Activated naive CD4-positive, alpha-beta T cell treated with anti-CD3 and anti-CD28 coated beads, Interleukin-2, amount 50 U/mL, for 24 hours (primary cell): ENCODE measurements at regions not wholly inside any gene's neighbourhood (a gene's known extent, or its start where the extent isn't known, plus 50 kb on each side); places are given as distances from the start of the nearest gene placed in this dataset.
"Not testable (repeated sequence)": the region's sequence is repeated elsewhere in the genome, so short reads cannot be mapped to it uniquely, and the experiment has no call there.

Experiments
- H3K27ac Mint-ChIP-seq: one replicate; pipeline ENCODE4 v1.8.0; 2021; ENCODE audit warnings: mild to moderate bottlenecking, mixed read lengths
- H3K27me3 Mint-ChIP-seq: one replicate; pipeline ENCODE4 v1.8.0; 2021; ENCODE audit warnings: mixed read lengths
- H3K36me3 Mint-ChIP-seq: one replicate; pipeline ENCODE4 v1.8.0; 2021; ENCODE audit warnings: mixed read lengths
- H3K4me1 Mint-ChIP-seq: one replicate; pipeline ENCODE4 v1.8.0; 2021; ENCODE audit warnings: mixed read lengths
- H3K4me3 Mint-ChIP-seq: one replicate; pipeline ENCODE4 v1.8.0; 2021; ENCODE audit warnings: mild to moderate bottlenecking, mixed read lengths
- H3K9me3 Mint-ChIP-seq: one replicate; pipeline ENCODE4 v1.8.0; 2021; ENCODE audit warnings: mixed read lengths

DNA sequence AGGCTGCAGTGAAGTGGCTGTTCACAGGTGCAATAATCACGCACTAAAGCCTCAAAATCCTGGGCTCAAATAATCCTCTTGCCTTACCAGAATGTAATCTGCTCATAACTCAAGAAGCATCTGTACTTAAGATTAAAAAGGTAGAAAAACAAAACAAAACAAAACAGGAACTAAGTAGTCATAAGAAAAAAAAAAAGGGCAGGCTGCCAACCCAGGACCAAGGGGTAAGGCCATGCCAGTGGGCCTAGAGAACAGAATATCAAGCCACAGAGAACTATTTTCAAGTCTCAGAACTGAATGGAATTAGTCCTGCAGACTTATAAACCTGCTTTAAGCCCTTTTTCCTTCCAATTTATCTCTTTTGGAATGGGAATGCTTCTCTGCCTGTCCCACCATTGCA is 64.8 kb upstream of the TBC1D3K start:
- Mint-ChIP-seq H3K36me3 (peaks cover 5% of the 10 kb centered on the region), H3K4me3 (no peak overlapping the region), H3K27me3 (peaks cover 2% of the 10 kb centered on the region), H3K4me1 (no peaks in the 10 kb centered on the region), H3K9me3 (peaks cover 5% of the 10 kb centered on the region), H3K27ac (no peak overlapping the region)

DNA sequence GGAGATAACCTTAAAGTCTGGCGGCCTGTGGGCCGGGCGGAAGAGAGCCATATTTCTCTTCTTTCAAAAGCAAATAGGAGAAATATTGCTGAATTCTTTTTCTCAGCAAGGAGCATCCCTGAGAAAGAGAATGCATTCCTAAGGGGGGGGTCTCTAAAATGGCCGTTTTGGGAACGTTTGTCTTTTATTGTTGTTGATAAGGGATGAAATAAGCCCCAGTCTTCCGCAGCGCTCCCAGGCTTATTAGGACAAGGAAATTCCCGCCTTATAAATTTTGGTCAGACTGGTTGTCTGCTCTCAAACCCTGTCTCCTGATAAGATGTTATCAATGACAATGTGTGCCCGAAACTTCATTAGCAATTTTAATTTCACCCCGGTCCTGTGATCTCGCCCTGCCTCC is 65.8 kb upstream of the TBC1D3K start:
- not testable (repeated sequence) for H3K27me3 Mint-ChIP-seq, H3K36me3 Mint-ChIP-seq, H3K4me1 Mint-ChIP-seq, H3K27ac Mint-ChIP-seq, H3K9me3 Mint-ChIP-seq, H3K4me3 Mint-ChIP-seq

DNA sequence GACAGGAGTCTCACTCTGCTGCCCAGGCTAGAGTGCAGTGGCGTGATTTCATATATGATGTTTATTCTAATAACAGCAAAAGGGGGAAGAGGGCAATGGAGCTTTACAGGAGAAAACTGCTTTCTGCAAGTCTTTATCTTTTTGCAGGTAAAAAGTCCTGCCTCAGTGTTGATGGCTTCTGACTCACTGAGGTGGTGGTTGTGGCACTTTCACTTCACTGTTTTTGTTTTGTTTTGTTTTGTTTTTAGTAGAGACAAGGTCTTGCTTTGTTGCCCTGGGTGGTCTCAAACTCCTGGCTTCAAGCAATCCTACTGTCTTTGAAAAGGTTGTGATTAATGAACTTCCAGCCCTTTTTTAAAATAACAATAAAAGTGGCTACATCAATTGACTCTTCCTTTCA is 68.0 kb upstream of the TBC1D3K start:
- Mint-ChIP-seq H3K9me3 (peaks cover 5% of the 10 kb centered on the region), H3K4me1 (peaks cover 4% of the 10 kb centered on the region), H3K27me3 (peaks cover 2% of the 10 kb centered on the region), H3K36me3 (peaks cover 5% of the 10 kb centered on the region), H3K27ac (no peak overlapping the region), H3K4me3 (no peak overlapping the region)

DNA sequence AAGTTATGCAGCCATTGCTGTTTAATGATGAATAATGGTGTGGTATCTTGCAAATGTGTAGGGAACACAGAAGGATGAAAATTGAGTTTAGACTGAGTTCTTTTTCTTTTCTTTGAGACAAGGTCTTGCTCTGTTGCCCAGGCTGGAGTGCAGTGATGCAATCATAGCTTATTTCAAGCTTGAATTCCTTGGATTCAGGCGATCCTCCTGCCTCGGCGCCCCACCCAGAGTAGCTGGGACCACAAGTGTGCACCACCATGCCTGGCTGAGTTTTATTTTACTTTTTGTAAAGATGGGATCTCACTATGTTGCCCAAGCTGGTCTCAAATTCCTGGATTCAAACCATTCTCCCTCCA is 74.6 kb upstream of the TBC1D3K start:
- H3K27me3 Mint-ChIP-seq, result no peaks in the 10 kb centered on the region
- H3K4me1 Mint-ChIP-seq, result peaks cover 11% of the 10 kb centered on the region
- no peaks in the 10 kb centered on the region for H3K36me3 Mint-ChIP-seq
- H3K4me3 Mint-ChIP-seq, result no peak overlapping the region
- H3K9me3 Mint-ChIP-seq, result no peaks in the 10 kb centered on the region
- no peak overlapping the region for H3K27ac Mint-ChIP-seq

DNA sequence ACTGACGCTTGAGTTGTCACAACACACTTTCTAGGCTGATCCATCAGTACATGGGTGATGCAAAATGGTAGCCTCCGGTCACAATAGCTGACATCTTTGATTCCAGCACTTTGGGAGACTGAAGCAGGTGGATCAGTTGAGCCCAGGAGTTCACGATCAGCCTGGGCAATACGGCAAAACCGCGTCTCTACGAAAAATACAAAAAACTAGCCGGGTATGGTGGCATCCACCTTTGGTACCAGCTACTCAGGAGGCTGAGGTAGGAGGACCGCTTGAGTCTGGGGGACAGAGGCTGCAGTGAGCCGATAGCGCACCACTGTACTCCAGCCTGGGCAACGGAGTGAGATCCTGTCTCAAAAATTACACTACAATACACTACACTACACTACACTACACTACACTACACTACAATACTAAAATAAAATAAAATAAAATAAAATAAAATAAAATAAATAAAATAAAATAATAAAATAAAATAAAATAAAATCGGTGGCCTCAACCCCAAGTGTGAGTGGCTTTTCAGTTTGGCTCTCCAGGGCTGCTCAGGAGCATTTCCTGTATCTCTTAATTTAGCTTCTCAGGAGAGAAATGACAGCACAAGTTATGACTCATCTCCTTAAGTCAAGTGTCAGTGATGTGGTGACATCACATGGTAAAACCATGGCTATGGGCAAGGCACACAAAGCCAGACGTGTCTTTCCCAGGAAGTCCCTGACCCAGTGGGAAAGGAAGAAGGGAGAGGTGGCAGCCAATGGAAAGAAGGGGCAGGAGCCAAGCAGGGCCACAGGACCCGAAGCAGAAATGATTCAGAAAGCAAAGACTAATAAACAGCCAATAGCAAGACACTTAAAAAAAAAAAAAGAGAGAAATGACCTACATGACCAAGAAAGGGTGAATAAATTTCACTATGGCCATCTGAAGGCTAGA is 75.3 kb upstream of the TBC1D3K start:
- no peaks in the 10 kb centered on the region for H3K9me3 Mint-ChIP-seq

DNA sequence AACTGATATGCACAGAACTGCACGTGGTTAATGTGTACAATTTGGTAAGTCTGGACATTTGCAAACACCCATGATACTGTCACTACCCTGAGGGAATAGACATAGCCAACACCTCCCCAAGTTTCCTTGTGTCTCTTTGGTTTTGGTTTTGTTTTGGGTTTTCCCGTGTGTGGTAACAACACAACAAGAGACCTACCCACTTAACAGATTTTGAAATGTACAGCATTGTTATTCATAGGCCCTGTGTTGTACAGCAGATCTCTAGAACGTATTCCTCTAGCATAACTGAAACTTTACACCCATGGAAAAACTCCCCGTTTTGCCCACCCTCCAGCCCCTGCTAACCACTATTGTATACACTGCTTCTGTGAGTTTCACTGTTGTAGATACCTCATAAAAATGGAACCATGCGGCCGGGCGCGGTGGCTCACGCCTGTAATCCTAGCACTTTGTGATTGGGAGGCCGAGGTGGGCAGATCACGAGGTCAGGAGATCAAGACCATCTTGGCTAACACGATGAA is 76.3 kb upstream of the TBC1D3K start:
- no peak overlapping the region for H3K4me3 Mint-ChIP-seq
- peaks cover 7% of the 10 kb centered on the region for H3K4me1 Mint-ChIP-seq
- H3K9me3 Mint-ChIP-seq, result no peaks in the 10 kb centered on the region
- H3K27ac Mint-ChIP-seq, result no peak overlapping the region
- H3K27me3 Mint-ChIP-seq, result no peaks in the 10 kb centered on the region
- no peaks in the 10 kb centered on the region for H3K36me3 Mint-ChIP-seq

More for the DNA sequence above, 75.3 kb upstream of the TBC1D3K start:
- Mint-ChIP-seq H3K36me3 (no peaks in the 10 kb centered on the region), H3K27me3 (no peaks in the 10 kb centered on the region), H3K4me3 (no peak overlapping the region), H3K4me1 (peaks cover 8% of the 10 kb centered on the region), H3K27ac (peak overlapping the region; percentile 4)

DNA sequence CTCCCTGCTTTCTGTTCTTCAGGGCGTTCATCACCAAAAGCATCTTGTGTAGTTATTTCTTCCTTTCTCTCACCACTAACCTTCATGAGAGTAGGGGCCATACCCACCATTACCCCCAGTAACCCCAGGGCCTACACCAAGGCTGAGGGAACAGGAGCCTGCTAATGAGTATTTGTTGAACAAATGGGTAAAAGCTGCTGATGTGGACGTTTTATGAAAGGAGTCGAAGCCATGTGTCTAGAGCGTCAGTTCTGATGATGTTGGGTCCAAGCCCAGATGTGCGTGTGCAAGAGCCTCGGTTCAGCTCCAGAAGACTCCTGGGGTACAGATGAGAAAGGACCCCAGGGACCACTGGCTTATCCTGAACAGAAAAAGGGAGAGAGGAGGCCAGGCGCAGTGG is 77.1 kb upstream of the TBC1D3K start:
- no peaks in the 10 kb centered on the region for H3K36me3 Mint-ChIP-seq
- no peak overlapping the region for H3K27ac Mint-ChIP-seq
- H3K27me3 Mint-ChIP-seq, result no peaks in the 10 kb centered on the region
- no peak overlapping the region for H3K4me3 Mint-ChIP-seq
- H3K9me3 Mint-ChIP-seq, result no peaks in the 10 kb centered on the region
- peaks cover 7% of the 10 kb centered on the region for H3K4me1 Mint-ChIP-seq

DNA sequence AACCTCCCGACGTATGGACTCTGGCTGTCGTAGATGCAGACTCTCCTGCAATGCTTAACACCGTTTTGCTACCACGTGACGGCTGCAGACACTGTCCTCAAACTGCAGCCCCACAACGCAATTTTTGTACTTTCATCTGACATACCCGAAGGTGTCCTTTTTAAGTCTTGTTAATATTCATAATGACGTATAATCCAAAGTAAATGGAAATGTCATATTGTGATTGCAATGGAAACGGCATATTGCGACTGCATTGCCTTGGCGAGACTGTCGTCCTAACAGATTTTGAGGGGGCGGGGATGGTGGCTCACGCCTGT is 79.3 kb upstream of the TBC1D3K start:
- H3K27ac Mint-ChIP-seq, result no peak overlapping the region
- no peaks in the 10 kb centered on the region for H3K9me3 Mint-ChIP-seq
- H3K36me3 Mint-ChIP-seq, result no peaks in the 10 kb centered on the region
- H3K27me3 Mint-ChIP-seq, result no peaks in the 10 kb centered on the region
- peak overlapping the region; percentile 66 for H3K4me3 Mint-ChIP-seq
- H3K4me1 Mint-ChIP-seq, result peaks cover 7% of the 10 kb centered on the region

DNA sequence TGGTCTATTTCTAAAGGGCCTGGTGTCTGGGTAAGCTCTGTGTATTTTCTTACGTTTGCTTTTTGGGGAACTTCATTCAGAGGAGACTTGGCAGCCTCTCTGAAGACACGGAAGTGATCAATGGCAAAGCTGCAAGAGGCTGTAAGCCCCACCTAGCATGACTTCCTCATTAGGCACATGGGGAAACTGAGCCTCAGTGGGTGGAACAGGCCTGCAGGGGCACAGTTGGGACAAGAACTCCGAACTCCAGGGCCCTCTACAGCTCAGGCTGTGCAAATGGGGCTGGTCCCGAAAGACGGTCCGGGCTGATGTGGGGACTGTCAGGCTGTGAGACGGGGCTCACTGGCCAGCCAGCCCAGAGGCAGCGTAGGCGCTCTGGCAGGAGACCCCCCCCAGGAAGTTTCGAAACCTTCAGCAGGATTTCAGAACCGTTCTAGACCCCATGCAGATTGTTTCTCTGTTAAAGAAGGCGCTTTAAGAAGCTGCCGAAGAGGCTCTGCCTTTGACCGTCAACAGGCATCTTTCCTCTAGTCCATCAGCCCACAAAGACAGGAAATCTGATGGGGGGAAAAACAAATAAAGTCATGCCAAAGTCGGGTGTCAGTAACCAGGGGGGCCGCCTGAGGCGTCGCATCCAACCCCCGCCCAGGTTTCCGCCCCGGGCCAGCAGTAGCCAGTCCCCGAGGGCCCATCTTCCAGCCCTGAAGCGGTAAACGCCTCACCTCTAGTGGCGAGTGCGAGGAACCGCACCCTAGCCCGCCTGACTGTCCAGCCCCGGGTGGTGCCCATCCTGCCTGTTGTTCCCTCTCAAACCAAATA is 79.8 kb upstream of the TBC1D3K start:
- H3K27me3 Mint-ChIP-seq, result no peaks in the 10 kb centered on the region
- no peaks in the 10 kb centered on the region for H3K9me3 Mint-ChIP-seq
- no peak overlapping the region for H3K27ac Mint-ChIP-seq
- H3K4me3 Mint-ChIP-seq, result peak overlapping the region; percentile 66
- no peaks in the 10 kb centered on the region for H3K36me3 Mint-ChIP-seq
- peaks cover 7% of the 10 kb centered on the region for H3K4me1 Mint-ChIP-seq

DNA sequence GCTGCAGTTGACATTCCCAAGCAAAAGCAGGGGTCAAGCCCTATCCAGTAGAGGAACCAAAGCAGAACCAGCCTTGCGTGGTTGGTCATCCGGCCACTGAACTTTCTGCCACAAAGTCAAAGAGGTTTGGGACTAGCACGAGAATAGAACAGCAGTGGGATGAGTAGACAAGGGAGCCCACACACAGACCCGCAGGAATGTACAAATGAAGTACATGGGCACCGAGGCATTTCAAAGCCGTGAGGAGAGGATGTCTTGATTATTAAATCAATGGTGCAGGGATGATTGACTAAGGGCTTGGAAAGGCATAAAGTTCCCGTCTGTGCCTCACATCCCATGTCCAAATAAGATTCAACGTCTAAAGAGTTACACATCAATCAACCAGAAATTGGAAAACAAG is 81.8 kb upstream of the TBC1D3K start:
- no peaks in the 10 kb centered on the region for H3K9me3 Mint-ChIP-seq
- H3K4me1 Mint-ChIP-seq, result peaks cover 4% of the 10 kb centered on the region
- no peaks in the 10 kb centered on the region for H3K27me3 Mint-ChIP-seq
- H3K36me3 Mint-ChIP-seq, result no peaks in the 10 kb centered on the region
- no peak overlapping the region for H3K27ac Mint-ChIP-seq
- H3K4me3 Mint-ChIP-seq, result no peak overlapping the region

DNA sequence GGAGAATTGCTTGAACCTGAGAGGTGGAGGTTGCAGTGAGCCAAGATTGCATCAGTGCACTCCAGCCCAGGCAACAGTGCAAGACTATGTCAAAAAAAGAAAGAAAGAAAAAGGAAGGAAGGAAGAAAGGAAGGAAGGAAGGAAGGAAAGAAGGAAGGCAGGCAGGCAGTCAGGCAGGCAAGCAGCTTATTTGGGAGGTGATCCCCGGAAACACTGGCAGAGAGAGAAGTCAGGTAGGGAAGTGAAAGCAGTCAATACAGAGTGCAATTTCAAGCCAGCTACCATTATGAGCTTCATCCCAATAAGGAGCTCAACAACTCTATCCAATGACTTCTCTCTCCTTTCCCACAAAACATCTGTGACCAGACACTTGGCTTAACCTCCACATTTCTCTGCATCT is 83.0 kb upstream of the TBC1D3K start:
- Mint-ChIP-seq H3K9me3 (no peaks in the 10 kb centered on the region), H3K4me1 (peaks cover 4% of the 10 kb centered on the region), H3K36me3 (no peaks in the 10 kb centered on the region), H3K27ac (no peak overlapping the region), H3K27me3 (no peaks in the 10 kb centered on the region), H3K4me3 (no peak overlapping the region)

DNA sequence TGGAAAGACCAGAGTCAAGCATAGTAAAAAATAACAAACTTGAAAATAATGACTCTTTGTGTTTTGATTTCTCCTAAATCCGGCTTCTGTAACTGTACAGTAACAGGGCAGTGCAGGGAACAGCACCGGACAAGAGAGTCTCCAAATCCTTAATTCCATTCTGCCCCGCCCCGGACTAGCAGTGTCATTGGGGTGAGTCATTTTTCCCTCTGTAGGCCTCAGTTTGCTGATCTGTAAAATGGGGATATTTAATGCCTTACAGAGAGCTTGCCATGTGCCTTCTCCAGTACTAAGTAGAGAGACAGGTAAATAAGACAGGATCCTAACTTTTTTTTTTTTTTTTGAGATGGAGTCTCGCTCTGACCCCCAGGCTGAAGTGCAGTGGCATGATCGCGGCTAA is 83.6 kb upstream of the TBC1D3K start:
- Mint-ChIP-seq H3K27me3 (no peaks in the 10 kb centered on the region), H3K36me3 (no peaks in the 10 kb centered on the region), H3K4me3 (no peak overlapping the region), H3K9me3 (no peaks in the 10 kb centered on the region), H3K27ac (no peak overlapping the region), H3K4me1 (peaks cover 4% of the 10 kb centered on the region)

DNA sequence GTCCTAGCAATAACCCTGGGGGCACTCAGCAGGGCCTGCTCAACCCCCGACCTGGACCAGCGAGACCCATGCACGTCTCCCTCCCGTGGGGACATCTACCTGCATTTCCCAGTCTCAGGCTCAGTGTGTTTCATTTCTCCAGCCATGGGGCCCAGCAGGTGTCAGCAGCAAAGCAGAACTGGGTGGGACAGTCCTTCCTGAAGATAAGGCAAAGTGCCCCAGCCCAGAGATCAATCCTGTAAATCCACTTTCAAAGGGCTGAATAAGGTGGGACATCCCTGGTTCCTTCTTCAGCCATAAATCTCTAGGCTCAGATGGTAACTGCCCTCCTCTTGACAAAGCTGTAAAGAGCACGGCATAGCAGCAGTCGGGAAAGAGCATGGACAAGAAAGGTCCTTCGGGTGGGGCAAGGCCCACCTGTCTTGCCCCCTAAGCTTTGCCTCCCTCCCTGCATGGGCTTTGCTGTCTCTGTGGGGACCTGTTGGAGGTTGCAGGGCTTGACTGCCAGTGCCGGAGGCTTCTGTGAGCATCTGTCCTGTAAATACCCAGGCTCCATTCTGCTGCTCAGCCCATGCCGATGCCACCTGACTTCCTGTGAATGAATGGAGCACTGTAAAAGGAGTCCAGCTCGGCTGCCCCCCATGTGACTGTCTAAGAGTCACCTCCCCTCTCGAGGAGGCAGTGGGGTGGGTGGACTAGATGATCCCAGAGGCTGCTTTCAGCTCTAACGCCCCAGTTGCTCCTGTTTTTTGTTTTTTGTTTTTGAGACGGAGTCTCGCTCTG is 84.8 kb upstream of the TBC1D3K start:
- H3K36me3 Mint-ChIP-seq, result no peaks in the 10 kb centered on the region
- H3K4me1 Mint-ChIP-seq, result no peaks in the 10 kb centered on the region
- no peaks in the 10 kb centered on the region for H3K9me3 Mint-ChIP-seq
- peaks cover 1% of the 10 kb centered on the region for H3K27me3 Mint-ChIP-seq
- no peak overlapping the region for H3K4me3 Mint-ChIP-seq
- H3K27ac Mint-ChIP-seq, result no peak overlapping the region

DNA sequence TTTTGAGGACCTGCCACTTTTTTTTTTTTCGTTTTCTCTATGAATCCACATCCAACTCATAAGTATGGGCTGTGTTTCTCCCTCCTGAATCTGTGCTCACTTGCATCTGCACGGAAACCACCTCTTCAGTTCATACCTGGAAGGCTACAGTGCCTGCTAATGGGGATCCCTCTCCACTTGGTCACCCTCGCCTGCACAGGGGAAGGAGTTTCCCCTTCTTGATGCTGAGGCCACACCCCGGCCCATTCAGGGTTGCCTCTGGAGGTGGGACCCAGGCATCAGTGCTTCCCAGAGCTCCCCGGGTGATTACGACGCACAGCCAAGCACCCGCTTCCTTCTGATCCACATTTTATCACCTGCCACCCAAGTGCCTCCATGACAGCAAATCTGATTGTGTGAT is 85.9 kb upstream of the TBC1D3K start:
- Mint-ChIP-seq H3K4me1 (no peaks in the 10 kb centered on the region), H3K9me3 (no peaks in the 10 kb centered on the region), H3K4me3 (no peak overlapping the region), H3K27ac (no peak overlapping the region), H3K27me3 (peaks cover 1% of the 10 kb centered on the region), H3K36me3 (no peaks in the 10 kb centered on the region)

DNA sequence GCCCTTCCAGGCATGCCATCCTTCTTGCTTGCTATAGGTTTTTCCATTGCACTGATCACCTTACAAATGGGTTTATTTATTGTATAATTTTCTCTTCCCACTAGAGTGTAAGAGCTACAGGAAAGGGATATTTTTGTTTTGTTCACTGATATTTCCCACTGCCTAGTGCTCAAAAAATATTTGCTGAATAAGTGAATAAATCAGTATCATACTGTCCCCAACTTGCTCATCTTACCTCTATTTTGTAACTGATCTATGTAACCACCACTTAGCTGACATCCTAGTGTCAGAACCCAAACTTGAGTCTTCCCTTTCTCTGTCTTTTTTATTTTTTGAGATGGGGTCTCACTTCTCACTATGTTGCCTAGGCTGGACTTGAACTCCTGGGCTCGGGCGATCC is 87.6 kb upstream of the TBC1D3K start:
- H3K9me3 Mint-ChIP-seq, result no peaks in the 10 kb centered on the region

More for the DNA sequence above, 87.6 kb upstream of the TBC1D3K start:
- H3K27ac Mint-ChIP-seq, result no peak overlapping the region
- H3K4me1 Mint-ChIP-seq, result no peaks in the 10 kb centered on the region
- no peaks in the 10 kb centered on the region for H3K36me3 Mint-ChIP-seq
- H3K4me3 Mint-ChIP-seq, result no peak overlapping the region
- H3K27me3 Mint-ChIP-seq, result peaks cover 3% of the 10 kb centered on the region
